ENCODE measurements at regions not wholly inside any gene's neighbourhood (a gene's known extent, or its start where the extent isn't known, plus 50 kb on each side); places are given as distances from the start of the nearest gene placed in this dataset.
"Not testable (repeated sequence)": the region's sequence is repeated elsewhere in the genome, so short reads cannot be mapped to it uniquely, and the experiment has no call there.

GRCh38 chr4:54844911-54845310, 187.2 kb downstream of the KIT start:
- no peak for DNase-seq (ENCODE audit: low read depth)

DNA sequence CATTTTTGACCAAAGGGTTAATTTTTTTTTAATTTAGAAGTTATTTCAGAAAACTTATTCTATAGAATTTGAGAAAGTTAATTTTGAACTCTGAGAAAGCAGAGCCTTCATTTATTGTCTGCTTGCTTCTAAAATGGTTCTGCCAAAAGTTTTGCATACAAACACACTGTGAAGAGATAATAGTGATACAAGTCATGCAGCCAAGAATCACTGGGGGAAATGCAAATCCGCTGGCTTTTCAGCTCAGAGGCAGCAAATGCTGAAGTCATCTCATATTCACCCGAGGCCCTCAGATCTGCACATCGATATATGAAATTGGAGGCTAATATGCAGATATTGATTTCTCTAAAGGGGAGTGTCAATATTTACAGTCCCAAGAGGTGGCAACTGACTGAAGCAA, 186.2 kb downstream of the KIT start:
- DNase-seq (ENCODE audit: low read depth), result no peak

GRCh38 chr4:54843106-54843505, 185.3 kb downstream of the KIT start:
- no peak for DNase-seq (ENCODE audit: low read depth)

GRCh38 chr4:54842656-54843055, 184.9 kb downstream of the KIT start:
- no peak for DNase-seq (ENCODE audit: low read depth)

DNA sequence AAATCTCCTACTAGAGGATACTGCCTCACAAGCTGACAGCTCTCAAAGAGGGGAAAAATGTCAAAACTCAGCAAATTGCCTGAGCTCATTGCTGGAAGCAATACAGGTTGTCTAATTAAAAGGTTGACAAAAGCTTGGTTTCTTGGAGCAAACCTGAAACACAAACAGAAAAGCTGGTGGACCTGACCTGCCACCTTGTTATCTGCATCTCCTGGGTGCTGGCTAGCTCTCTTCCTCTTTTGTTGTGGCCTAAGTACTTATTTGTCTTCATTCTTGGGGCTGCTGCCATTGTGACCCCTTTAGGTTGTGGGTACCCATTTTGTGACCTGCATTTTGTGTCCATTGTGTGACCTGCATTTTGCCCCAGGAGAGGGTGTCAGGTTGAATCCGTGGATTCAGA, 184.5 kb downstream of the KIT start:
- no peak for DNase-seq (ENCODE audit: low read depth)

DNA sequence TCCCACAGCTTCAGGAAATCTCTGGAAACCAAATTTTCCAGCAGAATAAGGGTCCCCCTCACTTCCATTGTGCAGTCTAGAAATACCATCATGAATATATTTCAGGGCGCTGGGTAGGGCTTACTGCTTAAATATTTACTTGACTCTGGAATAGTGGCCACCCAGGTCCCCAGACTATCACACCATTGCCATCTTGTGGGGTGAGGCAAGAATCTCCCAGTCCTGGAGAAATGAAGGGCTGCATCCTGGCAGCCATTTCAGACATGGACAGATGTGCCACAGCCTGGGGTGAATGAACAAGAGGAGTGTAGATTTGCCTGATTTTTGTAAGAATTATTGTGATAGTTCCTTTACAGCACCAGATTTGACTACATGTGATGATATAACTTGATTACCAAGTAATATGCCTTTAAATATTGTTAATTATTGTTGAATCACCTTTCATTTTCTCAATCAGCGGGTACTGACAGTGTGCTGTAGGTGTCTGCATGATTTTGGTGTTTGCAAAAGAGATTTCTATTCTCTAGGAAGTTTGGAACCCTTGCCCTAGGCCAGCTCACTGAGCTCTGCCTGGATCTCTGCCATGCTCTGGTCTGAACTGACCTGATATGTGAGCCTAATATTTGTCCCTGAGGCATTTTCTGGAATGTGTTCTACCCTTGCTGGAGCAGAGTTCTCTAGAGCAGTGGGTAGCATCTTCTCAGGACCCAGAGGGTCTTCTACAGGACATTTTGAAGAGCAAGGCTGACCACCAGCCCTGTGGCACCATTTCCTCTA, 183.4 kb downstream of the KIT start:
- no peak for DNase-seq (ENCODE audit: low read depth)

DNA sequence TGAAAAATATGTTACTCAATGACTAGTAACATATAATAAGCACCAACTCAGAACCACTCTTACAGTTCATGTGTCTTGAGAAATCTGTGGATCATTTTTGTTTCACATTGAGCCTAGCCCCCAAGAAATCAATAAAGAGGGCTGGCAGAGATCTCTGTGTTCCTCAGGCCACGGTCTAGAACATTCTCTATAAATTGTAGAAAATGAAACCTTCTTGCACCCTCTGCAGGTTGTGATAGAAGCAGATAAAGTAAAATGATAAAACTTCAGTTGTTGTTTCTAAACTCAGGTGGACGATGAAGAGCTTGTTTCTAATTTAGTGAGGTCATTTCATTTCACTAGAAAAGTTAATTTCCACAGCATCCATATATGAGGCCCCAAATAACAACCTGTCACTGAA, 182.7 kb downstream of the KIT start:
- no peak for DNase-seq (ENCODE audit: low read depth)

DNA sequence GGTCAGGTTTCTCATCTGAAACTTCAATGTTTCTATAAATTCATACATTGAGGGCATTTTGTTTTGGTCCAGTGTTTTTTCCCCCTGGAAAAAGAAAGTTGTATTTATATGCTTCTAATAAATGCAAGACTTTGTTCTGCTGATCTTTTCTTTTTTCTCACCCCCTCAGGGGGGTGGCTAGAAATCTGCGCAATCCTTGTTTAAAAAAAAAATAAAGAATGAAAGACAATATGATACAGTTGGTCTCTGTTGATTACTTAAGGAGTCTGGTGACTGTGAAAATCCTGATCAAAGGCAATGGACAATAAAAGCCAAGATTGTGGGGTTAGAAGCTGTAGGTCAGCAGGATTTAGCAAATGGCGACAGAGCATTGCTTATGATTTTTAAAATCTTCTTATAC, 180.5 kb downstream of the KIT start:
- DNase-seq (ENCODE audit: low read depth), result no peak

DNA sequence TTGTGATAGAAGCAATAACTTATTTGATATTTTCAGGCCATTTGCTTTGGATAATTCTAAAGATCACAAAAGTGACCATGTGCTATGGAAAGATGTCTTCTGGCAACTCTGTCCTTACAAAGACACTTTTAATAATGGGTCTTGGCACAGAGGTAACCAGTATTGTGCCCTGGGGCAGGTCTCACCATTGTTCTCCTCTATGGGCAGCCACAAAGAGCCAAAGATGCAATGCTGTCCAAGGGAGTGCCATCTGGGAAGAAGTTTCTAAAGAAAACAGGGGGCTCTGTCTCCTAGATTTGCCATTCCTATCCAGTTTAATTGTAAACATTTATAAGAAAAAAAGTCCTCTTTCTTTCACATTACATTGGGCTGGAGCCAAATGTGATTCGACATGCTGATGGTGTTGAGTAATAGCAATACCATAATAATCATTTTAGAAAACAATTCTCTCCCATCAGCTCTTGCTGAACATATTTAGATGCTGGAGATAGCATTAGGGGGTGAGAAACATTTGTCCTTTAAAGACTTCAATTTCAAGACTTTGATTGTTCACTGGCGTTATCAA, 179.9 kb downstream of the KIT start:
- no peak for DNase-seq (ENCODE audit: low read depth)

DNA sequence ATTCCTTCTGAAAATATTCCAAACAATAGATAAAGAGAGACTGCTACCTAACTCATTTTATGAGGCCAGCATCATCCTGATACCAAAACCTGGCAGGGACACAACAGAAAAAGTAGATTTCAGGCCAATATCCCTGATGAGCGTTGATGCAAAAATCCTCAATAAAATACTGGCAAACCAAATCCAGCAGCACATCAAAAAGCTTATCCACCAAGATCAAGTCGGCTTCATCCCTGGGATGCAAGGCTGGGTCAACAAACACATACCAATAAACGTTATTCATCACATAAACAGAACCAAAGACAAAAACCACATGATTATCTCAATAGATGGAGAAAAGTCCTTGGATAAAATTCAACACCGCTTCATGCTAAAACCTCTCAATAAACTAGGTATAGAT, 170.6 kb downstream of the KIT start:
- DNase-seq (ENCODE audit: low read depth), result not testable (repeated sequence)

GRCh38 chr4:54823616-54824015, 165.9 kb downstream of the KIT start:
- DNase-seq (ENCODE audit: low read depth), result no peak

- no peak for DNase-seq (ENCODE audit: low read depth)
Measured at GRCh38 chr4:54819034-54819433, 161.3 kb downstream of the KIT start.

- no peak for DNase-seq (ENCODE audit: low read depth)
Measured at GRCh38 chr4:54818481-54818880, 160.7 kb downstream of the KIT start.

DNA sequence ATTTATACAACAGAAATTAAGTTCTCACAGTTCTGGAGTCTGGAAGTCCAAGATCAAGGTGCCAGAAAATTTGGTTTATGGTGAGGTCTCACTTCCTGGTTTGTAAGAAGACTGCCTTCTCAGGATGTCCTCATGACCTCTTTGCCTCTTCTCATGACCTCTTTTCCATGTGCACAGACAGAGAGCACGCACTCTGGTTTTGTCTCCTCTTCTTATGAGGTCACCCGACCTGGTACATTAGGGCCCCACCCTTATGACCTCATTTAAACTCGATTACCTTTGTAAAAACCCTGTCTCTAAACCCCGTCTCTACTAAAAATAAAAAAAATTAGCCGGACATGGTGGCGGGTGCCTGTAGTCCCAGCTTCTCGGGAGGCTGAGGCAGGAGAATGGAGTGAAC, 155.9 kb downstream of the KIT start:
- DNase-seq (ENCODE audit: low read depth), result no peak

- no peak for DNase-seq (ENCODE audit: low read depth)
Measured at GRCh38 chr4:54806351-54806750, 148.6 kb downstream of the KIT start.

DNA sequence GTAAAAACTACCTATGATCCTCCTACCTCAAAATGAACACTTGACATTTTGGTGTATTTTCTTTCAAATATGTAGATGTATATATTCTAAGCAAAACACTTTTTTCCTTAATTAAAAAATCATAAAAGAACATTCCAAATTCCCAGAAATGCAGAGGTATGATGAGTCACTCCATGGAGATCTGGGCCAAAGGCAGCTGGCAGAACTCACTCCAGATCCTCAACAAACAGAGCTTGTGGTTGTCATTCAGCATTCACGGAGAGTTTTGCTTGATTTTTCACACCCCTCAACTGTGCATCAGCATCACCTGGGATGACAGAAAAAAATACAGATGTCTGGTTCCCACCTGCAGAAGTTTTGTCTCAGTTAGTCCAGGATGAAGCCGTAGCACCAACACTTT, 144.6 kb downstream of the KIT start:
- DNase-seq (ENCODE audit: low read depth), result no peak

GRCh38 chr4:54800831-54801530, 143.2 kb downstream of the KIT start:
- no peak for DNase-seq (ENCODE audit: low read depth)

- DNase-seq (ENCODE audit: low read depth), result no peak
Measured at GRCh38 chr4:54794579-54794978, 136.8 kb downstream of the KIT start.

DNA sequence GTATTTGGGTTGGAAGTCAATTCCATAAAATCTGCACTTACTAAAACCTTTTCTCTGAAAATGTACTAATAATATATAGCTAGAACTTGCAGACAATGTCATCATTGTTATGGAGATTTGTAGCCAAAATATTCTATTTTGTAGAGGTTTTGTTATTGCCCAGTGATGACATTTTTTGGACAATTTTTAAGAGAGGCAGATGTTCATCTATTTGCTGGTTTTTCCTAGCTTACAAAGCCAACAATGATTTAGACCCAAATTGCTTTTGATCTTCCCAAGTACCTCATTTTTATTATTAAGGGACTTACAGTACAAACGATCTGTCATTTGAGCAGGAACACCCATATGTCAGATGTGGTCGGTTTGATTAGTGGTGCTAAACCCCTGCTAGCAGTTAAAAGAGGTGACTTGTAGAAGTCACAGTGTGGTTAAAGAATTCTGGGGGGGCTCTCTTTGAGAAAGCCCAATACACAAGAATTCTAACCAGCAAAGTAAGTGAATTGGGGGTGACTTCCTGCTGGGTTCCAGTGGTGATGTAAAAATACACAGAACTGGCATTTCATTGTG, 136.2 kb downstream of the KIT start:
- DNase-seq (ENCODE audit: low read depth), result no peak

Data from T-helper 22 cell (primary cell).